Activated T-cell treated with anti-CD3 and anti-CD28 coated beads, Interleukin-2, amount 50 U/mL, for 1 hour (primary cell): ENCODE measurements at regions not wholly inside any gene's neighbourhood (a gene's known extent, or its start where the extent isn't known, plus 50 kb on each side); places are given as distances from the start of the nearest gene placed in this dataset.
"Not testable (repeated sequence)": the region's sequence is repeated elsewhere in the genome, so short reads cannot be mapped to it uniquely, and the experiment has no call there.

Experiments used
- DNase-seq: peaks from one replicate; pipeline ENCODE4 v3.0.0-alpha.2; 2020

DNA sequence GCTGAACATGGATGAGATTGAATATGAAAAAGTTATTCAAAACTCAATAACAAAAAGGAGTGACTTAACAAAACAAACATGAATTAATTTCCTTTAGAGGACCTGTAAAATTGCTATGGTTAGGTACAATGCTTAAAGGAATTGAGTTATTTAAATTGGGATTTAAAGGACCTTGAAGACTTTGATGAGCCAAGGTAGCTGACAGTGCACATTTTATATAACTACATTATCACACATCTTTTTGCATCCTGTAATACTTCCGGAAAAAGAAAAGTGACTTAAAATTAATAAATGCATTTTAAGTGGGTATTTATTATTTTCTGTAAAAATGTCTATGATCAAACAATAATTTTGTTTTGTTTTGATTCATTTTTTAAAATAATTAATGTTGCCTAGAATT lies 964.8 kb upstream of the SLIT2 start:
- no peak for DNase-seq

- DNase-seq = no peak
These were observed 966.6 kb upstream of the SLIT2 start for GRCh38 chr4:19285146-19285545.

- no peak for DNase-seq
These were observed 973.0 kb upstream of the SLIT2 start for GRCh38 chr4:19278665-19279064.

DNA sequence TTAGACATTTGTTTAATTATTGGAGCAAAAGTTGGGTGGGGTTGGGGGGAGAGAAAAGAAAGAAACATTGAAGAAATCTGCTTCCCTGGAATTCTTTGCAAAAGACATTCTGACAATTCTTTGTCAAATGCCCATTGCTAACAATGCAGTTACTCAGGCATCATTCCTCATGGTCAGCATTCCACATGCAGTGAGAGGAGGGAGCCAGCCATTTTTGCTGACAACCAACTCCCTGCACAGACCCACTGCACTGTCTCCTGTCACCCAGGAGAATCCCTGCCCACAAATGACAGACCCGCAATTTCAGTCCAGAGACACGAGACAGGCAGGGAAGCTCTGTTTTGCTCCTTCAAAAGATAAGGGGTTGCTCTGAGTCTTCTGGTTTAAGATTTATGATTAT lies 985.1 kb upstream of the SLIT2 start:
- no peak for DNase-seq

GRCh38 chr4:19262467-19262866 lies 989.2 kb upstream of the SLIT2 start:
- no peak for DNase-seq

- no peak for DNase-seq
These were observed 991.4 kb upstream of the SLIT2 start for GRCh38 chr4:19260346-19260745.

GRCh38 chr4:19259920-19260319 lies 991.8 kb upstream of the SLIT2 start:
- DNase-seq = no peak

- no peak for DNase-seq
These were observed 994.9 kb upstream of the SLIT2 start for GRCh38 chr4:19256823-19257222.

DNA sequence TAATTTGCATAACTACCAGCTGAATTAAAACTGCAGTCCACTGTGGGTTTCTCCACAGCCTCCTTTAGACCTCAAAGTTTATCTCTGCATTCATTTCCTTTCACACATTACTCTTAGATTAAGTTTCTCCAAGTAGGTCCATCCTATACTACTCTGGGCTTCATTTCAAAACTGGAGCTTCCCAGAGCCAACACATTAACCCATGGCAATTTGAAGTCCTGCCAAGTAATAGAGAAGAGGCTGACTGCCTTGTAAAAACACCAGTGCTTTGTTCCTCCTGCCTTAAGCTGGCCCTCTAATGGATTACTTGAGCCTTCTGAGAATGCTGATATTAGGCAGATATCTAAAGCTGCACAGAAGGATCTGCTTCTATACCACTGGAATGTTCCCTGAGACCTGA lies 997.2 kb upstream of the SLIT2 start:
- no peak for DNase-seq

DNA sequence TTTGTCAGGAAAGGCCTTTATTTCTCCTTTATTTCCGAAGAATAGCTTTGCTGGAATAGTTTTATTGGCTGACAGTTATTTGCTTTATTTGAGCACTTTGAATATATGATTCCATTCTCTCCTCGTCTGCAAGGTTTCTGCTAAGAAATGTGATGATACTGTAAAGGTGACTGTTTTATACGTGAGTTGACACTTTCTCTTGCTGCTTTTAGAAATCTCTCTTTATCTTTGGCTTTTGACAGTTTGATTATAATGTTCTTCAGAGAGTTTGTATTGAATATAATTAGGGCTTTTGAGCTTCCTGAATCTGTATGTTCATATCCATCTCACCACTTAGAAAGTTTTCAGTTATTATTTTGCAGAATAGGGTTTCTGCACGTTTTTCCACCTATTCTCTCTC lies 1003.7 kb upstream of the SLIT2 start:
- DNase-seq = no peak

DNA sequence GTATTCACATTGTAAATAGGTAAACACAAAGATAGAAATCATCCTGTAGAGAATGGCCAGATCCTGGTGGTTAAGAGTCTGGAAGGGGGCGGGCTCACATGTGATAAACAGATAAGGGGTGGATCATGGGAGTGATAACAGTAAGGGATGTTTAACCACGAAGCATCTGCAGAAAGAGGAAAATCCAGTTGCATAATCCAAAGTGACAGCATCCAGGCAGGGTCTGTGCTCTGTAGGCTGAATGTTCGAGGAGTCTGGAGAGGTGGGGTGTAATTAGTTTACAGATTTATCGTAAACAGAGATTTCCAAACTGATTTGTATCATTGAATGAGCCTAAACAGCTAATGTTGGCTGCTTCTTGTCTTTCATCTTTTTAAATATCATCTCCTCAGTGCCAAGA lies 1009.8 kb upstream of the SLIT2 start:
- no peak for DNase-seq

GRCh38 chr4:19239565-19239964 lies 1012.1 kb upstream of the SLIT2 start:
- no peak for DNase-seq

DNA sequence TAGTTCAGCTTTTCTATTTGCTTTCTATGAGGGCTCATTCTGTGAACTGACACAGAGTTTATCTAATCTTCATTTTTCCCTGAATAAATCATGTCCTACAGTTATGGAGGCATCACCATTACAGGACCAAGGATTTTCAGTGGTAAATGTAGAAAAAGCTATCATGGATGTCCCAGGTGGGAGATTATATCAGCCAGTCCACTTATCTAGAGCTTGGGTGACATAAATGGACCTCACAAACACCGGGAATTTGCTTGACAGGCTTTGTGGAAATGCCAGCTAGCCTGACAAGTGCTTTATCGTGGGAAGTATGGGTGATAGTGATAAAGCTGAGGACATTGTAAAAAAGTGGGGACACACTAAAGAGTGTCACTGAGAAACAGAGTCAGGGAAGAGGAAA lies 1015.2 kb upstream of the SLIT2 start:
- DNase-seq = no peak

DNA sequence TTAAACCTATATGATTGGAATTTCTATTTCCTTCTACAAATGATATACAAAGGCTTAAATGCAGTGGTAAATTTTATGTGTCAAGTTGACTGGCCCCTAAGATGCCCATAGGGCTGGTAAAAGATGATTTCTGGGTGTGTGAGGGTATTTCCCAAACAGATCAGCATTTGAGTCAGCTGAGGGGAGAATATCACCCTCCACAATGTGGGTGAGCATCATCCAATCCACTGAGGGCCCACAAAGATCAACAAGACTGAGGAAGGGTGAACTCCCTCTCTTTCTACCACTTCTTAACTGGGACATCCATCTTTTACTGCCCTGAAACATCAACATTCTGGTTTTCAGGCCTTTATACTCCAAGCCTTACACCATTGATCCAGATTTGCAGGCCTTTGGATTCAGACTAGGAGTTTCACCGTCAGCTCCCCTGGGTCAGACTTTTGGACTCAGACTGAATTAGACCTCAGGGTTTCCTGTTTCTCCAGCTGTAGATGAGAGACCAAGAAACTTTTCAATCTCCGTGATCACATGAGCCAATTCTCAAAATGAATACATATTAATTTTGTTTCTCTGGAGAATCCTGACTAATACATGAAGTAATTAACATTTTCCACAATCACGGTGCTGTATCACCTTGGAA lies 1020.7 kb upstream of the SLIT2 start:
- no peak for DNase-seq

GRCh38 chr4:19227701-19228100 lies 1024.0 kb upstream of the SLIT2 start:
- DNase-seq = no peak

GRCh38 chr4:19224820-19225219 lies 1026.9 kb upstream of the SLIT2 start:
- DNase-seq = no peak

GRCh38 chr4:19216476-19216875 lies 1035.2 kb upstream of the SLIT2 start:
- no peak for DNase-seq

- no peak for DNase-seq
These were observed 1037.0 kb upstream of the SLIT2 start for GRCh38 chr4:19214591-19215186.

DNA sequence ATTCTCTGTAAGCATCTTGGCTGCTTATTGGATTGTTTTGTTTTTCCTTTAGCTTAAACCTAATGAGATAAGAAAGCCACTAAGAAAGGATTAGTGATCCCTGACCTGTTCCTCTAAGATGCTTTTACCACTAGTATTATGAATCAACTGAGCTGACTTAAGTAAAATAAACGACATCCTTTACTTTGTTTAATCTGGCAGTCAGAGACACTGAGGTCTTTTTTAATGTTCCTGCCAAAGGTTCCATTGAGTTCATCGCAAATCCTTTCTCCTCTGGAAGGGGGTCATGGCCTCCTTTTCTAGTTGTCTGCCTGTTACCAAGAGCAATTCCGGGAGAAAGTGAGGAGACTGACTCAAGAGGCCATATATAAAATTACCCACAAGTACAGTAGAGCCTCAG lies 1038.3 kb upstream of the SLIT2 start:
- no peak for DNase-seq

- DNase-seq = no peak
These were observed 1045.9 kb upstream of the SLIT2 start for GRCh38 chr4:19205853-19206252.

- not testable (repeated sequence) for DNase-seq
These were observed 1053.9 kb upstream of the SLIT2 start for GRCh38 chr4:19197838-19198237.

- no peak for DNase-seq
These were observed 1056.0 kb upstream of the SLIT2 start for GRCh38 chr4:19195696-19196095.

- no peak for DNase-seq
These were observed 1057.0 kb upstream of the SLIT2 start for GRCh38 chr4:19194672-19195071.

DNA sequence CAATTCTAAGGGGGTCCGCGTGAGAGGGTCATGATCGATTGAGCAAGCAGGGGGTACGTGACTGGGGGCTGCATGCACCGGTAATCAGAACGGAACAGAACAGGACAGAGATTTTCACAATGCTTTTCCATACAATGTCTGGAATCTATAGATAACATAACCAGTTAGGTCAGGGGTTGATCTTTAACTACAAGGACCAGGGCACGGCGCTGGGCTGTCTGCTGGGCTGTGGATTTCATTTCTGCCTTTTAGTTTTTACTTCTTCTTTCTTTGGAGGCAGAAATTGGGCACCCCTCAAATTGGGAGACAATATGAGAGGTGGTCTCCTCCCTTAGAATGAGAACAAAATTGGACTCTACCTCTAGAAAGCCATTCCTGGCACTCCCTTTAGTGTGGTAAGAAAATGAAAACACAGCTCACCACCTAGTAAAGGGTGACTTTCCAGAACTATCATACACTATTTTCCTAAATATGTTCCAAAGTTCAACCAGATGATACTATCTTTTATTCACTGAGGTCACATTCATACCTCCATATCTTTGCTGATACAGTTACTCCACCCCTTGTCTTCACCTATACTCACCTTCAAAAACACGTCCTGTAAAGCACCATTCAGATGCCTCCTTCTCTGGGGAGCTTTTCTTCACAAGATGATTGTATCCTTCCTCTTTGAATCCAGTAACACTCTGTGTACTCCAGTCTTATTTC lies 1058.3 kb upstream of the SLIT2 start:
- DNase-seq = no peak
